HG03060 (cell line): ENCODE measurements at regions not wholly inside any gene's neighbourhood (a gene's known extent, or its start where the extent isn't known, plus 50 kb on each side); places are given as distances from the start of the nearest gene placed in this dataset.
"Not testable (repeated sequence)": the region's sequence is repeated elsewhere in the genome, so short reads cannot be mapped to it uniquely, and the experiment has no call there.

Experiments used
- ATAC-seq: cut with Tn5 transposase; IDR thresholded peaks from one replicate; pipeline ENCODE4 v1.9.1; 2021; ENCODE audit warnings: low read depth, moderate number of reproducible peaks; ENCODE audit not compliant: unreplicated experiment

- no peak for ATAC-seq
Measured at GRCh38 chr11:25741886-25742285, 590.0 kb upstream of the ANO3 start.

DNA sequence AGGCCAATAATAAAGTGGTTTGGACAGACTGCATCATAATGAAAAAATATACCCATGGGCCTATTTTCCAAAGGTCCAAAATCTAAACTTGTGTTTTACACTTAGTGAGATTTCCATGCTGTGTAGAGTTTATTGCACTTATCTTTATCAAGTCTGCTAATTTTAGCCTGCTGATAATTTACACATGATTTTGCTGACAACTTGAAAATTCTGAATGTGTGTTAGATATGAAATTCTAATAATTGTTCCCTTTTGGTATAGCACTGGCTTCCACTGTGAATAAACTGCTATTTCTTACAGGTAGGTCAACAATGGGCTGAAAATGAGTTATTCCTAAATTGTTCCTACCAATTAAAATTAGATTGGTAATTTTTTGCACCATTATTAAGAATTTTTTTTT lies 589.1 kb upstream of the ANO3 start:
- no peak for ATAC-seq

DNA sequence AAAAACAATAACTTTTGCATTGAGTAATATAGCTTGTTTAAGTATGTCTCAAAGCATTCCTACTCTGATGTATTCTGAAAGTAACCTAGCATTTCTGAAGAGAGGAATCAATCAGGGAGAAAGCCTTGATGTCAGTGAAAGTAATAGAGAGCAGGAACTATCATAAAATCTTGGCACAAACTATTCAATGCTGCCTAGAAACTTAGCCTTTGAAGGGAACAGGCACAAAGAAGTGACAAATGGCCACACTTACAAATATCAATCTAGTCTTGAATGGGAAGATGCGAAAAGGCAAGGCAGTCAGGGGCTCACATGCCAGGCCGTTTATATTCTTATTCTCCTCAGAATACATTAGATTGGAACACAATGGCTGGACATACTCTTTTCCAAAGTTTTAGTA lies 576.5 kb upstream of the ANO3 start:
- no peak for ATAC-seq

DNA sequence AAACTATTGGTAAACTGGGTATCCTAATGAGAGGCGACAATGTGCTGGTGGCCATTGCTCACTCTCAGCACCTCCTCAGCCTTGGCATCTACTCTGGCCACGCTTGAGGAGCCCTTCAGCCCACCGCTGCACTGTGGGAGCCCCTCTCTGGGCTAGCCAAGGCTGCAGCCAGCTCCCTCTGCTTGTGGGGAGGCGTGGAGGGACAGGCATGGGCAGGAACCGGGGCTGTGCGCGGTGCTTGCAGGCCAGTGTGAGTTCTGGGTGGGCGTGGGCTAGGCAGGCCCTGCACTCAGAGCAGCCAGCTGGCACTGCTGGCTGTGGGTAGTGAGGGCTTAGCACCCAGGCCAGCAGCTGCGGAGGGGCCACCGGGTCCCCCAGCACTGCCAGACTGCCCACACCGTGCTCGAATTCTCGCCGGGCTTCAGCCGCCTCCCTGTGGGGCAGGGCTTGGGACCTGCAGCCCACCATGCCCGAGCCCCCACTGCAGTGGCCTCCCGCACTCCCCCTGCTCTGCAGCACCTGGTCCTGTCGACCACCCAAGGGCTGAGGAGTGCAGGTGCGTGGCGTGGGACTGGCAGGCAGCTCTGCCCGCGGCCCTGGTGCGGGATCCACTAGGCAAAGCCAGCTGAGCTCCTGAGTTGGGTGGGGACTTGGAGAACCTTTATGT lies 575.9 kb upstream of the ANO3 start:
- no peak for ATAC-seq

DNA sequence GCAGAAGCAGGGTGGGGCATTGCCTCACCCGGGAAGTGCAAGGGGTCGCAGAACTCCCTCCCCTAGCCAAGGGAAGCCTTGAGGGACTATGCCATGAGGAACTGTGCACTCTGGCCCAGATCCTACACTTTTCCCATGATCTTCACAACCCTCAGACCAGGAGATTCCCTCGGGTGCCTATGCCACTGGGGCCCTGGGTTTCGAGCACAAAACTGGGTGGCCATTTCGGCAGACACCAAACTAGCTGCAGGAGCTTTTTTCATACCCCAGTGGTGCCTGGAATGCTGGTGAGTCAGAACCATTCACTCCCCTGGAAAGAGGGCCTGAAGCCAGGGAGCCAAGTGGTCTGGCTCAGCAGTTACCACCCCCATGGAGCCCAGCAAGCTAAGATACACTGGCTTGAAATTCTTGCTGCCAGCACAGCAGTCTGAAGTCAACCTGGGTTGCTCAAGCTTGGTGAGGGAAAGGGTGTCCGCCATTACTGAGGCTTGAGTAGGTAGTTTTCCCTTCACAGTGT lies 573.7 kb upstream of the ANO3 start:
- no peak for ATAC-seq

- no peak for ATAC-seq
Measured at GRCh38 chr11:25766332-25767015, 565.5 kb upstream of the ANO3 start.

- no peak for ATAC-seq
Measured at GRCh38 chr11:25769287-25769686, 562.6 kb upstream of the ANO3 start.

- no peak for ATAC-seq
Measured at GRCh38 chr11:25771605-25772004, 560.3 kb upstream of the ANO3 start.

GRCh38 chr11:25775603-25776002 lies 556.3 kb upstream of the ANO3 start:
- ATAC-seq: no peak

DNA sequence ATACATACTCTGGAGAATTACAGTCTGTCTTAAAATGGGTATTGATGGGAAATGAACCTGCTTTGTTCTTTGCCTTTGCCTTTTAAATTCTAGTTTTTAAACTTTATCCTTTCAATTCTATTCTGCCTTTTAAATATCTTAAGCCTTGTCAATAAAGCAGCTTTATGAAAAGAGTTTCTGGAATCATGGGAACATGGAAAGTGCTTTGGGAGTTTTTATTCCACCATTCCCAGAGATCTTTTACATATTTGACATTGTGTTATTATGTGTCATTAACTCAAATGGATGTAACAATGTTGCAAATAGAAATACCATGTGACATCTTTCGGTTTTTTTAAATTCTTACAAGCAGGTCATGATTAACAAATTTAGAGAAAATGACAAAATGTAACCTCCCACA lies 555.7 kb upstream of the ANO3 start:
- ATAC-seq: no peak

DNA sequence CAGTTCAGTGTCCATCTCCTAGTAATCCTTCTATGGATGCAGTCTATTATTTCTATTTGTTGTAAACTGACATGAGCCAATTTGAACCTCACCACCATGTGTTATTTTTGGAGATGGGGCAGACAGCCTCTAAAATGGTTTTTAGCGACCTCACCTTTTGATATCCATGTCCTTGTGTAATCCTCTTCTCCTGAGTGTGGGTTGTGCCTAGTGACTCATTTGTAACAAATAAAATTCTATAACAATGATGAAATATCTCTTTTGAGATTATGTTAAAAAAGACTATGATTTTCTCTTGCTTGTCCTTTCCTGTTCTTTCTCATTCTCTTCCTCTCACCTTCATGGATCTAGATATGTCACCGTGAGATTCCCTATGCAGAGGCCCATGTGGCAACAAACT lies 554.6 kb upstream of the ANO3 start:
- ATAC-seq: no peak

DNA sequence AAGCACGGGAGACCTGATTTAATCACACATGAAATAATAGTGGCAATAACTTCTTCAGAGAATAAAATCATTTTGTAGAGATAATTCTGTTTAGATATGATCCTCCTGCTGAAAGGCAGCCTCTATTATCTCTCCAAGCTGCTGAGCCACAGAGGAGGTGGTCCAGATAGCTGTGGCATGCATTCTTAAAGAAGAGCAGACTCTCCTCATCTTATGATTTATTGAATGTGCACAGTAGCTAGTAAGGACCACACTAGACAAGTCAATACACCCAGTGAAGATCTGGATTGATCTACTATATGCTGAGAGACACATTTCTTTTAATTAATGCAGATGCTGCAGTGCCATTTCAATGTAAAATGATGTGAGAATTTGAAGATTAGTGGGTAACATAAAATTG lies 552.9 kb upstream of the ANO3 start:
- no peak for ATAC-seq

GRCh38 chr11:25787416-25787815 lies 544.5 kb upstream of the ANO3 start:
- no peak for ATAC-seq

- no peak for ATAC-seq
Measured at GRCh38 chr11:25790396-25790795, 541.5 kb upstream of the ANO3 start.

GRCh38 chr11:25793637-25794036 lies 538.3 kb upstream of the ANO3 start:
- no peak for ATAC-seq

DNA sequence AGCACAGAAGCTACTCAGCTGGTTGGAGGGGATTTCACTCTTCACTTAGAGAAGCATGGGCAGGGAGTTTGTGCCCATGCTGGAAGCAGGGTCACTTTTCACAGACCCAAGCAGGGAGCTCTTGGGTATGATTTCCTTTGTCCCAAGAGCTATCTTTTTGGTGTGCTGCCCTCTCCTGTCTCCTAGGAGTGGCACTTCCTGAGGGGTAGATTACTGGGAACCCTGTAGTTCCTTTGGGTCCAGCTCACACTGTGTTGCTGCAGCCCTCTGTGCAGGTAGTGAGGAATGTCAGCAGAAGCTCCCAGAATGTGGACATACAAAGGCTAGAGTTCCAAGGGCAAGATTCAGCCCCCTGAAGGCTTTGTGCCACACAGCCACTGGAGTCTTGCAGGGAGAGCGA lies 537.1 kb upstream of the ANO3 start:
- ATAC-seq: no peak

- ATAC-seq: no peak
Measured at GRCh38 chr11:25816411-25816810, 515.5 kb upstream of the ANO3 start.

DNA sequence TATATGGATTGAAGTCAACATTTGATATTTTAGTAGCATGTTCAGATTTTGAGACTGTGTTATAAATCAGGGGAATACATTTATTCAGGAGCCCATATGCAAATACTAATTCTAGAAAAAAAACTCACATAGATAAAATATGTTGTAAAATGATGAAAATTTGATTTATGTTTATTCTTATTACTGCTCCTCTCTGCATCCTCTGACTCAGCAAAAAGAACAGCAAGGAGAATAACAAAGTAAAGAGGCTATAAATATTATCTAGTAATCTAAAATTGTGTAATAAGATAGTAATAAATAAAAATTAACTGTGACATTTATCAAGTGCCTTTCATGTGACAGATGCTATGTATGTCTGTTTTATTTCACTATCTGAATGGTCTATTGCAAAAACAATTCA lies 507.2 kb upstream of the ANO3 start:
- no peak for ATAC-seq

DNA sequence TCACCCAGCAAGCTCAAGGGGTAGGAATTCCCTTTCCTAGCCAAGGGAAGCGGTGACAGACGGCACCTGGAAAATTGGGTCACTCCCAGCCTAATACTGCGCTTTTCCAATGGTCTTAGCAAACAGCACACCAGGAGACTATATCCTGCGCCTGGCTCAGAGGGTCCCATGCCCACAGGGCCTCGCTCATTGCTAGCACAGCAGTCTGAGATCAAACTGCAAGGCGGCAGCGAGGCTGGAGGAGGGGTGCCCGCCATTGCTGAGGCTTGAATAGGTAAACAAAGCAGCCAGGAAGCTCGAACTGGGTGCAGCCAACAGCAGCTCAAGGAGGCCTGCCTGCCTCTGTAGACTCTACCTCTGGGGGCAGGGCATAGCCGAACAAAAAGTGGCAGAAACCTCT lies 500.4 kb upstream of the ANO3 start:
- ATAC-seq: not testable (repeated sequence)

DNA sequence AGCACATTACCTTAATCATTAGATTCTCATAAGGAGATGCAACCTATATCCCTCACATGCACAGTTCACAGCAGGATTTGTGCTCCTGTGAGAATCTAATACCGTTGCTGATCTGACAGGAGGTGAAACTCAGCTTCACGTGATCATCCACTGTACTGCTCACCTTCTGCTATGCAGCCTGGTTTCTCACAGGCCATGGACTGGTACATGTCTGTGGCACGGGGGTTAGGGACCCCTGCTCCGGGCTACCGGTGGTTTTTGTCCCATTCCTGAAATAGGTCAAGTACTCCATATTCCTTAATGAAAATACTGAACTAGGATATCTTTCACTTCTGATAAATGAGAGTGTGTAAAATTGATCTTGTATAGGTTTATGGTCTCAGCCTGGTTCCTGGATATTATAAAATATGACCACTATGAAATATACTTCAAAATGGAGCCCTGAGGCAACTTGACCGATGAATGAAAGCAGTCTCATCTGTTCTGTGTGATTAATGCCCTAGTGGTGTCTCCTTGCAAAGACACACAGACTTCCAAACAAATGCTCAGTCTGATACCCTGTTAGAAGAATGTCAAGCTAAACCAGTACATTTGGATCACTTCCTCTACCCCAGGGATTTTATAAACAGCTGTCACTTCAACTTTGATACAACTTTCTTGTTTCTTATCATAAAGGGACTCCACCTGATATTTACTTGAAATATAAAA lies 492.9 kb upstream of the ANO3 start:
- no peak for ATAC-seq

GRCh38 chr11:25844811-25845210 lies 487.1 kb upstream of the ANO3 start:
- ATAC-seq: no peak

DNA sequence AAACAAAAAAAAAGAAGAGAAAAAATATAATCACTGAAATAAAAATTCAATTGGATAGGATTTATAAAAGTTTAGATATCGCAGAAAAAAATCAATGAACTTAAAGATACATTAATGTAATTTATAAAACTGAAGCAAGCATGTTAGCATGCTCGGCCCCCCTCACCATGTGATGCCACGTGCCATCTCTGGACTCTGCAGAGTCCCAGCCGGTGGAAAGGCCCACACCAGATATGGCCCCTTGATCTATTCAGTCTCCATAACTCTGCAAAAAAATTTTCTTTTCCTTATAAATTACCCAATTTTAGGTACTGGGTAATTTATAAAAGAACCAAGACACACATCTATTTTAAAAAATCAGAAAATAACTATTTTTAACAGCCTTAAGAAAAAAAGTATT lies 476.0 kb upstream of the ANO3 start:
- ATAC-seq: no peak
